Sigmoid colon (tissue), 4 donors: ENCODE measurements at regions not wholly inside any gene's neighbourhood (a gene's known extent, or its start where the extent isn't known, plus 50 kb on each side); places are given as distances from the start of the nearest gene placed in this dataset.

Experiments
- CTCF ChIP-seq, 4 experiments: fragments of 450-650 bp in 3 of 4; fragments of 200-600 bp in 1 of 4; IDR thresholded peaks; one replicate each; pipeline ENCODE4 v1.5.1; 2016 to 2019; ENCODE audit warnings: antibody characterized with exemption in 4 of 4, mild to moderate bottlenecking in 3 of 4, moderate library complexity in 2 of 4
- EP300 ChIP-seq, 4 donors: sonication (generic); formaldehyde crosslinking; IDR thresholded peaks; one replicate each; pipeline ENCODE4 v1.6.1; 2017; ENCODE audit warnings: antibody characterized with exemption in 4 of 4
- POLR2A ChIP-seq, 2 donors: fragments of 450-650 bp; IDR thresholded peaks; one replicate each; pipeline ENCODE4 v1.6.1; 2016; ENCODE audit warnings: antibody characterized with exemption in 2 of 2, mild to moderate bottlenecking in 2 of 2, moderate library complexity in 2 of 2

GRCh38 chr1:198417039-198417438 lies 123.4 kb downstream of the ATP6V1G3 start:
- no peak for TF ChIP-seq CTCF (IDR thresholded peaks at IDR 0.05)
- TF ChIP-seq EP300 (IDR thresholded peaks at IDR 0.05): no peak
- no peak for TF ChIP-seq POLR2A (IDR thresholded peaks at IDR 0.05)
